BE2C (cell line): ENCODE measurements at regions not wholly inside any gene's neighbourhood (a gene's known extent, or its start where the extent isn't known, plus 50 kb on each side); places are given as distances from the start of the nearest gene placed in this dataset.
"Not testable (repeated sequence)": the region's sequence is repeated elsewhere in the genome, so short reads cannot be mapped to it uniquely, and the experiment has no call there.

Source experiments
- DNase-seq: peaks from one replicate; pipeline ENCODE4 v3.0.0-alpha.2; 2020
- H3K27me3 ChIP-seq: fragments of 250-450 bp; sonication (Bioruptor Pico); 2 replicates; pipeline ENCODE4 v1.5.1; 2020; ENCODE audit warnings: mild to moderate bottlenecking
- H3K36me3 ChIP-seq: fragments of 250-450 bp; sonication (Bioruptor Pico); 2 replicates; pipeline ENCODE4 v1.5.1; 2020; ENCODE audit warnings: mild to moderate bottlenecking
- H3K4me1 ChIP-seq: fragments of 250-450 bp; sonication (Bioruptor Pico); 2 replicates; pipeline ENCODE4 v1.5.1; 2020
- H3K4me3 ChIP-seq: 2 replicates; pipeline ENCODE4 v1.5.1; 2011; ENCODE audit warnings: low read depth, low read length
- H3K9me3 ChIP-seq: fragments of 250-450 bp; sonication (Bioruptor Pico); 2 replicates; pipeline ENCODE4 v1.5.1; 2020
- TF ChIP-seq, protein P1 (sequence below): IDR thresholded peaks from 2 replicates; pipeline ENCODE4 v1.5.1; 2012; ENCODE audit warnings: mild to moderate bottlenecking, low read depth, low read length

- not testable (repeated sequence) for H3K4me3 ChIP-seq, DNase-seq, H3K36me3 ChIP-seq, H3K27me3 ChIP-seq, H3K4me1 ChIP-seq, H3K9me3 ChIP-seq
Measured at GRCh38 chr17:30711176-30711575, 113.3 kb downstream of the CRLF3 start.

DNA sequence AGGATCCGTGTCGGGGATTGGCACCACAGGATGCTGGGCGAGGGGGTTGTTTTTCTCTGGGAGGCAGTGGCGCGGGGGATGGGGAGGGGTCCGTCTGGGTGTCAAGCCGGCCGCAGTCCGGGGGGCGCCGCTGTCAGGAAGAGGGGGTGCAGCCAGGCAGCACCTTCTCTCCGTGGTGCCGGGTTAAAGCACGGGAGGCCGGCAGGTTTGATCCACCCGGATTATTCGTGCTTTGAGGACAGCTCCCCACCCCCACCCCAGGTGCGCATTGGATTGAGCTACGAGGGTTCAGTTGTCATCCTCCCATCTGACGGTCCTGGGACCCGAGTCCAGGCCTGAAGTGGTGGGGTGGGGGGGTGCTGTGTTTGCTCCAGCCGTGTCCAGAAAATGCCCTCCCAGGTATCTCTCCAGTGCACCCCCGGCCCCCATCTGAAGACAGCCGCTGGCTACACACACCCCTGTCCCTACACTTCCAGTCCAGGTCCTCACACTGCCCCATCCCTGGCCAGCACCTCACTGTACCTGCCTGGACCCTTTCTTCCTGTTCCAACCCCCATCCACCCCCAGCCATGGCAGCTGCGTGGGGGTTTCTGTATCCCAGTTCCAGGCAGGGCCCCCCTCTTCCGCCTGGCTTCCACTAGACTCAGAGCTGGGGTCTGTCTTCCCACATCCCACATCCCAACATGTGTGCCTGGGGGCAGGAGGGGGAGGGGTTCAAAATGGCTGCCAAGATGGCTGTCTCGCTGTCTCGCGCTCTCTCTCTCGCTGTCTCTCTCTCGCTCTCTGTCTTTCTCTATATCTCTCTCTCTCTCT is 114.0 kb downstream of the CRLF3 start:
- H3K9me3 ChIP-seq, DNase-seq, H3K4me1 ChIP-seq, H3K27me3 ChIP-seq, H3K36me3 ChIP-seq: not testable (repeated sequence)
- peak overlapping the region; percentile 49 for H3K4me3 ChIP-seq

DNA sequence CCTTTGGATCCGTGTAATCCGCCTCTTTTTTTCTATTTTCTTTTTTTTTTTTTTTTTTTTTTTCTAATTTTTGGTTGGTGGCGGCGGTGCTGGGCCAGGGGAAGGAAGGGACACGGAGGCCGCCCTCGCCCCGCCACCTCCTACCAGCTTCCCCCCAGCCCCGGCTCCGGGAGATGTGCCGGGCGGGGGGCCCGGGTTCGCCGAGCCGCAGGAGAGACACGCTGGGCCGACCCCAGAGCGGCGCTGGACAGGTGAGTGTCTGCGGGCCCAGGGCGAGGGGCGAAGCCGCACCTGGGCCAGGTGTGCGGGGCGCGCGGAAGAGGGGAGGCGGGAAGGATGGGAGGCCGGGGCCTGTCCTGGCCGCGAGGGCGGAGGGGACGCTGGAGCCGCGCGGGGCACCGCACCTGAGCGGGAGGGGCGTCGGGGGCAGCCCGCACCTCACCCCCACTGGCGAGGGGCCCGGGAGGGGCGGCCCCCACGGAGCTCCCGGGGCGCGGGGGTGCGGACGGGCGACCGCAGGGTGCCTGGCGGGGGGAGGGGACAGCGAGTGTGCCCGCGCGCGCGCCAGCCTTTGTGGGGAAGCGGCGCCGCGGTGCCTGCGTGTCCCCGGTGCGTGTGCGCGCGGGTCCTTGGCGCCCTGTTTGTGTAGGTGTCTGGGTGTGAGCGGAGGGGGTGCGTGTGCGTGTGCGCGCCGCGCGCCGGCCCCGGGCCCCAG is 114.8 kb downstream of the CRLF3 start:
- not testable (repeated sequence) for H3K27me3 ChIP-seq, H3K9me3 ChIP-seq, H3K4me1 ChIP-seq, DNase-seq, H3K36me3 ChIP-seq
- peak overlapping the region; percentile 53 for H3K4me3 ChIP-seq

DNA sequence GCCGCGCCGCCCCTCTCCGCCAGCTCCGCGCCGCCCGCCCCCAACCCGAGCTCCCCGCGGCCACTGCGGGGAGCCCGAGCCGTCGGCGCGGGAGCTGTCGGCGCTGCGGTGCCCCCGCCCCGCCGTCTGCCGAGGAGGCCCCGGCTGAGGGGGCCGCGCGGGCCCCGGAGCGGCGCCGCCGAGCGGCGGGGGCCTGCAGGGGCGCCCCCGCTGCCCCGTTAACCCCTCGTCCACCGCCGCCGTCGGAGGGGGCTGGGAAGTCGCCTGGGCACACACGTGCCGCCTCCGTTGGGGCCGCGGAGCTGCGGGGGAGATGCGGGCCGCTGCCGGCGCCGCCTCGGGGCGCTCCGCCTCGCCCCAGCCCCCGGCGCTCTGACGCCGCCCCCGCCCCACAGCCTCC is 115.4 kb downstream of the CRLF3 start:
- H3K27me3 ChIP-seq, H3K9me3 ChIP-seq, H3K4me1 ChIP-seq, H3K36me3 ChIP-seq: not testable (repeated sequence)
- peak; percentile 38 for DNase-seq
- peak overlapping the region; percentile 53 for H3K4me3 ChIP-seq

DNA sequence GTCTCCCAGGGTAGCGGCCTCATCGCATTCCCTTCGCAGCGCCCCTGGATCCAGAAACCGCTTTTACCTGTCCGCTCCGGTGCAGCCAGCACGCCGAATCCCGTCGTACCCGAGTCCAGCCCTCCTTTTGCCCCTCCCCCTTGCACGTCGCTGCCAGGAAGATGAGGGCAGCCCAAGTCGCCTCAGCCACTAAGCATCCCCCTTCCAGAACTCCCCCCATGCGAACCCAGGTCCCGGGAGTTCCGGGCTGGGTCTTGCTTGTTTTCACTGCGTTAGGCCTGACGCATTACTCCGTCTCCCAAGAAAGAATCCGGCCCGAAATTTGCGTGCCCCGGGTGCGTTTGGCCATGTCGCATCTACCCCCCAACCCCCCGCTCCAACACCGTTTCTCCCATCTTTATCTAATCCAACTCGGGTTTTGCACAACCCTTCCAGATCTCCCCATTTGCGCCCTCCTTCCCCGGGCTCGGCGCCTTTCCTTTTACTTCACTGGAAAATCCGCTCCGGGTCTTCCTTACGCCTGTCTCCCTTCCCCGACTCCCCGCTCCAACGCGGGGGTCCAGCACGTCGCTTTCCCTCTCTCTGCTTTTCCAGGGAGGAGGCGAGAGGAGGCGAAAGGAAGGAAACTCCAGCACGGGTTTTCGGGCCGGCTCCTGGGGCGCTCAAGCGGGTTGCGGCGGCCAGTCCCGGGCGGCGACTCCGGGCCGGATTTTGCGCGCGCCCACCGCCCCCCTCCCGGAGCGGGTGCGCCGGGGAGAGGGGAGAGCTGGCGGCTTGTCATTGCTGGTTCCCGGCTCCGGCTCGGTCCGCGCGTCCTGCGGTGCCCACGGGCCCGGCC is 116.0 kb downstream of the CRLF3 start:
- H3K9me3 ChIP-seq, H3K27me3 ChIP-seq, H3K4me1 ChIP-seq, H3K36me3 ChIP-seq: not testable (repeated sequence)
- peak overlapping the region; percentile 60 for H3K4me3 ChIP-seq
- DNase-seq = peak; percentile 87

DNA sequence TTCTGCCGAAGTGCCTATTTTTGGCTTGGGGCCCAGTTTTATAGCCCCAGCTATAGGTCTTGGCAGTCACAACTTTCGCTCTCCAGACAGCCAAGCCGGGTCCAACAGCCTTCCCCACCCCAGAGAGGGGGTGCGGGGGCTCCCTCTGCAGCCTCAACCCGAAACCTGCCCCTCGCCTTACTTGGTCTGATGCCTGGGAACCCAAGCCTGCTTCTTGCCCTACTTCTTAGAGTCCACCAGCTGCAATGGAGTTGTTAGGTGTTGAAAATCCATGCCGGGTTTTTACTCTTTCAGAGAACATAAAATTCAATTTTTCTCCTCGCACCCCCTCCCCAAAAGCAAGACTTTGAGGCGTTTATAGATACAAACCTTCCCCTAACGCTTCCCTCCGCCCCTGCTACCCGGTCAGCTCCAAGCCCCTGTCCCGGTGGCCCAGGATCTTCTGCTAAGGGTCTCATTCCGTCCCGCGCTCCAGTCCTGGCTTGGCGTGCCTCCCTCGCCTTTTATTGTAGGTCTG is 116.7 kb downstream of the CRLF3 start:
- not testable (repeated sequence) for DNase-seq, H3K27me3 ChIP-seq, H3K4me1 ChIP-seq, H3K9me3 ChIP-seq, H3K36me3 ChIP-seq
- peak overlapping the region; percentile 60 for H3K4me3 ChIP-seq

GRCh38 chr17:30706461-30707335 is 117.8 kb downstream of the CRLF3 start:
- H3K9me3 ChIP-seq, DNase-seq, H3K27me3 ChIP-seq, H3K36me3 ChIP-seq, H3K4me3 ChIP-seq, H3K4me1 ChIP-seq: not testable (repeated sequence)

DNA sequence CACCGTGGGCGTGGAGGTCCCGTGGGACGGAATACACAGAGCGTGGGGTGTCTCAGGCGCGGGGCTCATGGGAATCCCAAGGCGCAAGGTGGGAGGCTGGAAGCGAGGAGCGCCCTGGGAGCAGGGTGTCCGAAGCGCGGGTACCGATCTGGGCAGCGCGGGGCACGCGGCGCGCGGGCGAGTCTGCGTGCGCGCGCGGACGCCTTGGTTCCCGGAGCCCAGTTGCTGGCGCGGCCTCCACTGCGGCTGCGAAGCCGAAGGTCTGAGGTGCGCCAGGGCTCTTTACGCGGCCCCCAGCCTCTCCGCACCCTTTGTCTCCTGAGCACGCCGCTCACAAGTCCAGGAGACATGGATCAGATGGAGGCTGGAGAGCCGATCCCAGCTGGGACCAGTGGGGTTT is 118.5 kb downstream of the CRLF3 start:
- not testable (repeated sequence) for H3K4me3 ChIP-seq, DNase-seq, H3K9me3 ChIP-seq, H3K4me1 ChIP-seq, H3K27me3 ChIP-seq, H3K36me3 ChIP-seq

DNA sequence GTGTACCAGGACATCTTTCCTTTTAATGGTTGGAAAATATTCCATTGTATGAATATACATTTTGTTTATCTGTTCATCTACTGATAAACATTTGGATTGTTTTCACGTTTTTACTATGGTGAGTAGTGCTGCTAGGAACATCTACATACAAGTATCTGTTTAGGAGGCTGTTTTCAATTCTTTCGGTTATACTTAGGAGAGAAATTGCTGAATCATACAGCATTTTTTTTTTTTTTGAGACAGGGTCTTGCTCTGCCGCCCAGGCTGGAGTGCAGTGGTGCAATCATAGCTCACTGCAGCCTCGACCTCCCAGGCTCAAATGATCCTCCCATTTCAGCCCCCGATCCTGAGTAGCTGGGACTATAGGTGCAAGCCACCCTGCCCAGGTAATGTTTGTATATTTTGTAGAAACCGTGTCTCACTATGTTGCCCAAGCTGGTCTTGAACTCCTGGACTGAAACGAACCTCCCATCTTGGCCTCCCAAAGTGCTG is 122.9 kb downstream of the CRLF3 start:
- H3K4me1 ChIP-seq = no peaks in the 10 kb centered on the region
- TF ChIP-seq, protein P1, sequence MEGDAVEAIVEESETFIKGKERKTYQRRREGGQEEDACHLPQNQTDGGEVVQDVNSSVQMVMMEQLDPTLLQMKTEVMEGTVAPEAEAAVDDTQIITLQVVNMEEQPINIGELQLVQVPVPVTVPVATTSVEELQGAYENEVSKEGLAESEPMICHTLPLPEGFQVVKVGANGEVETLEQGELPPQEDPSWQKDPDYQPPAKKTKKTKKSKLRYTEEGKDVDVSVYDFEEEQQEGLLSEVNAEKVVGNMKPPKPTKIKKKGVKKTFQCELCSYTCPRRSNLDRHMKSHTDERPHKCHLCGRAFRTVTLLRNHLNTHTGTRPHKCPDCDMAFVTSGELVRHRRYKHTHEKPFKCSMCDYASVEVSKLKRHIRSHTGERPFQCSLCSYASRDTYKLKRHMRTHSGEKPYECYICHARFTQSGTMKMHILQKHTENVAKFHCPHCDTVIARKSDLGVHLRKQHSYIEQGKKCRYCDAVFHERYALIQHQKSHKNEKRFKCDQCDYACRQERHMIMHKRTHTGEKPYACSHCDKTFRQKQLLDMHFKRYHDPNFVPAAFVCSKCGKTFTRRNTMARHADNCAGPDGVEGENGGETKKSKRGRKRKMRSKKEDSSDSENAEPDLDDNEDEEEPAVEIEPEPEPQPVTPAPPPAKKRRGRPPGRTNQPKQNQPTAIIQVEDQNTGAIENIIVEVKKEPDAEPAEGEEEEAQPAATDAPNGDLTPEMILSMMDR = no peak
- H3K4me3 ChIP-seq = no peak overlapping the region

GRCh38 chr17:30700833-30701232 is 123.7 kb downstream of the CRLF3 start:
- not testable (repeated sequence) for H3K27me3 ChIP-seq, H3K9me3 ChIP-seq, DNase-seq, H3K4me3 ChIP-seq, H3K4me1 ChIP-seq, H3K36me3 ChIP-seq

More for the DNA sequence above, 122.9 kb downstream of the CRLF3 start:
- Histone ChIP-seq H3K36me3 (no peaks in the 10 kb centered on the region), H3K9me3 (no peaks in the 10 kb centered on the region), H3K27me3 (no peaks in the 10 kb centered on the region)
- no peak for DNase-seq
